GM12875 (cell line): ENCODE measurements at regions not wholly inside any gene's neighbourhood (a gene's known extent, or its start where the extent isn't known, plus 50 kb on each side); places are given as distances from the start of the nearest gene placed in this dataset.
"Not testable (repeated sequence)": the region's sequence is repeated elsewhere in the genome, so short reads cannot be mapped to it uniquely, and the experiment has no call there.

ENCODE experiments used
- H3K4me3 ChIP-seq: one replicate; pipeline ENCODE4 v1.5.1; 2011; ENCODE audit warnings: low read depth, low read length, control low read depth
- CTCF ChIP-seq: IDR thresholded peaks from 2 replicates; pipeline ENCODE4 v1.5.1; 2011; ENCODE audit warnings: low read depth, mild to moderate bottlenecking, control low read depth, inconsistent platforms, low read length, moderate library complexity, borderline replicate concordance; ENCODE audit not compliant: insufficient read depth

- no peak overlapping the region for H3K4me3 ChIP-seq
- TF ChIP-seq CTCF: no peak
These were observed 218.8 kb downstream of the LRIG3 start for GRCh38 chr12:58701536-58701935.

- no peak for TF ChIP-seq CTCF
- H3K4me3 ChIP-seq: no peak overlapping the region
These were observed 216.4 kb downstream of the LRIG3 start for GRCh38 chr12:58703866-58704265.

DNA sequence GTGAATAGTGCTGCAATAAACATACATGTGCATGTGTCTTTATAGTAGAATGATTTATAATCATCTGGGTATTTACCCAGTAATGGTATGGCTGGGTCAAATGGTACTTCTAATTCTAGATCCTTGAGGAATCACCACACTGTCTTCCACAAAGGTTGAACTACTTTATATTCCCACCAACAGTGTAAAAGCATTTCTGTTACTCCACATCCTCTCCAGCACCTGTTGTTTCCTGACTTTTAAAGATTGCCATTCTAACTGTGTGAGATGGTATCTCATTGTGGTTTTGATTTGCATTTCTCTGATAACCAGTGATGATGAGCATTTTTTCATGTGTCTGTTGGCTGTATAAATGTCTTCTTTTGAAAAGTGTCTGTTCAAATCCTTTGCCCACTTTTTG is 215.5 kb downstream of the LRIG3 start:
- H3K4me3 ChIP-seq: not testable (repeated sequence)

DNA sequence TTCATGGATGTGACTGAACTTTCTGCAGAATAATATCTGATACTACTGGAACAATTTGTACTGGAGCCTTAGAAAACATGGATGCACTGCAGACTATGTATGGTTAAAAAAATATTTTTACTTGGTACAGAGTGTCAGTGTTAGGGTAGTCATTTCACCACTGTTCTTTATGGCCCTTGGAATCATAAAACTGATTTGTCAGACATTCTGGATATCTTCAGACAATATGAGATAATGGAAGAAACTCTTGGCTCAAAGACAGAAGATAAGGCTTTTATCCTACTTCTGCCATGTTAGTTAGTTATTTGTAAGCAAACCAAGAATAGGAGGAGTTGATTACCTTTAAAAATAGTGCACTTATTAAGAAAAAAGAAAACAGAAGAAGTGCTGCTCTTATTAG is 209.4 kb downstream of the LRIG3 start:
- no peak for TF ChIP-seq CTCF
- H3K4me3 ChIP-seq: no peak overlapping the region

DNA sequence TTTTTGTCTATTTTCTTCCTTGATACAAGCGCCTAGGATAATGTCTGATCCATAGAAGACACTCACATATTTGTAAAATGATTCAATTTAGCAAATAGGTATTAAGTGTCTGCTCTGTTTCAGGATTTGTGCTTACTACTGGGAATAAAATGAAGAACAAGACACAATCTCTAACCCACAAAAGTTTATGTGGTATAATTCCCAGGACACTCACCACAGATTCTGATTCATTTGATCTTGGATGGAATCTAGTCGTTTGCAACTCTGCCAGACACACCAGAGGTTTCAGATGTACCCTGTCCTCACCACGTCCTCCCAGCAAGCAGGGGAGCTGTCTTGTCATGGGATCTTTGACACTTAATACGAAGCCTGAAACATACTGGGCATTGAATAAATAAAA is 208.3 kb downstream of the LRIG3 start:
- H3K4me3 ChIP-seq: no peak overlapping the region
- no peak for TF ChIP-seq CTCF

DNA sequence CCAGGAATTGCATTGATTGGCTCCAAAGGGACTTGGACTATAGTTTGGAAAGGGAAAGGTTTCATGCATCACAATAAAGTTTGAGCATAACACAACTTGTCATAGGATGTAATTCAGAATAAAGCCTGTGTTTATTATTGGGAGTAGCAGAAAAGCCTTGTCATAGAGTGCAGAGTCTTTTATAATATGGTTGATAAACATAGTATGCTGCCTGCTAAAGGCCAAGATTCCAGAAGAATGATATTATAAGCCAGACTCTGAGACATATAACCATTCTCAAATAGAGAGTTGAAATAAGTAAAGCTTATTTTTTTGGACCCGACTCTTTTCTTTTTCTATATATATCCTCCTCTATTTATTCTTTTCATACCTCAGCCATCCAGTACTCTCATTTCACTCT is 207.3 kb downstream of the LRIG3 start:
- no peak for TF ChIP-seq CTCF
- no peak overlapping the region for H3K4me3 ChIP-seq

- no peak for TF ChIP-seq CTCF
- no peak overlapping the region for H3K4me3 ChIP-seq
These were observed 201.1 kb downstream of the LRIG3 start for GRCh38 chr12:58719161-58719560.

- no peak for TF ChIP-seq CTCF
- H3K4me3 ChIP-seq: no peak overlapping the region
These were observed 199.9 kb downstream of the LRIG3 start for GRCh38 chr12:58720421-58720820.
